ENCODE measurements at regions not wholly inside any gene's neighbourhood (a gene's known extent, or its start where the extent isn't known, plus 50 kb on each side); places are given as distances from the start of the nearest gene placed in this dataset.
"Not testable (repeated sequence)": the region's sequence is repeated elsewhere in the genome, so short reads cannot be mapped to it uniquely, and the experiment has no call there.

DNA sequence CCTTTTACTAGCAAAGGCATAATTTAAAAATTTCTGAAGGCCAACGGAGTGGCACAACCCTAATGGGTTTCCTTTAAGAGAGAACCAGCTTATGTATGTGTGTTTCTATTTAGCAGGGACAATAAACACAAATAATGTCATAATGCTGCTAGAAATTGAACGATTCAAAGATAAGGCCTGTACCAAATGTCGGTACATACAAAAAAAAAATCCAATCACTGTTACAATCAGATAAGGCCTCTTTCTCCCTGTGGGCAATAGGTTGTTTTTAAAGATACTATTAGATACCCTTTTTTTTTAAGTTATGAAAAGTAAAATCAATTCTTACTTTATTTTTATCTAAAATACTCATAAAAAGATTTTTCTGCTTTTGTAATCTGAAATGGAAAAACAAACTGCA lies 821.0 kb downstream of the PRELID2 start:
- Histone ChIP-seq H3K9me3 (ENCODE audit: severe bottlenecking) (no peaks in the 10 kb centered on the region), H3K4me3 (ENCODE audit: low read depth, low read length) (no peak overlapping the region), H3K36me3 (no peaks in the 10 kb centered on the region), H3K27ac (no peak overlapping the region), H3K27me3 (ENCODE audit: insufficient read depth, low read depth, severe bottlenecking) (no peaks in the 10 kb centered on the region)
- no peak for DNase-seq
- TF ChIP-seq CTCF (IDR thresholded peaks at IDR 0.05; ENCODE audit: low read depth, low read length), result no peak

DNA sequence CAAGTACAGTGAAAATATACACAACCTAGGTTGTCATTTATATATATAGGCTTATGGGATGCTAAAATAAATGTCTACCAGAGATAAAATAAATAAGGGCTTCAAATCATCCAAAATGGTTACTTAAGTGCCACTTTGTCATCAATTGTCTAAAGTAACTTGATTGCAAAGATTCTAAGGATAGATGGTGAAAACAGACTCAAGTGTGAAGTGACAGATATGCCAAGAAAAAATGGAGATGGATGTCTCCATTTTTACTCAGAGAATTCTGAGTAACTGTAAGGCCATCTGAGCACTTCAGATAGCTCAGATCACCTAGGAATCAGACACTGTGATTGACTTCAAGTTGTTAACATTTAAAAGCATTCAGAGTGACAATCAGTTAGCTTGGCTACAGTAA lies 824.3 kb downstream of the PRELID2 start:
- Histone ChIP-seq H3K4me3 (ENCODE audit: low read depth, low read length) (no peak overlapping the region), H3K27ac (no peak overlapping the region), H3K9me3 (ENCODE audit: severe bottlenecking) (no peaks in the 10 kb centered on the region), H3K27me3 (ENCODE audit: insufficient read depth, low read depth, severe bottlenecking) (no peaks in the 10 kb centered on the region), H3K36me3 (no peaks in the 10 kb centered on the region)
- no peak for TF ChIP-seq CTCF (IDR thresholded peaks at IDR 0.05; ENCODE audit: low read depth, low read length)
- DNase-seq, result no peak

- H3K36me3 ChIP-seq, result no peaks in the 10 kb centered on the region
- H3K9me3 ChIP-seq (ENCODE audit: severe bottlenecking), result no peaks in the 10 kb centered on the region
- no peak overlapping the region for H3K27ac ChIP-seq
- no peak for TF ChIP-seq CTCF (IDR thresholded peaks at IDR 0.05; ENCODE audit: low read depth, low read length)
- DNase-seq, result no peak
- H3K27me3 ChIP-seq (ENCODE audit: insufficient read depth, low read depth, severe bottlenecking), result no peaks in the 10 kb centered on the region
- H3K4me3 ChIP-seq (ENCODE audit: low read depth, low read length), result no peak overlapping the region
Observed at GRCh38 chr5:145008876-145009530, 826.1 kb downstream of the PRELID2 start.

DNA sequence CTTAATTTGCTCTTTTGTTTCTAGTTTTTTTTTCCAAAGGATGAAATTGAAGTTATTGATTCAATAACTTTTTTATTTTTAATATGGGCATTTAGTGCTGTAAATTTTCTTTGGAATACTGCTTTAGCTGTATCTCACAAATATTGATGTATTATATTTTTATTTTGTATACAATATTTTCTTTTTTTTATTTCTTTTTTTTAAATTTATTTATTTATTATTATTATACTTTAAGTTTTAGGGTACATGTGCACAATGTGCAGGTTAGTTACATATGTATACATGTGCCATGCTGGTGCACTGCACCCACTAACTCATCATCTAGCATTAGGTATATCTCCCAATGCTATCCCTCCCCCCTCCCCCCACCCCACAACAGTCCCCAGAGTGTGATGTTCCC lies 823.7 kb downstream of the KCTD16 start:
- H3K9me3 ChIP-seq (ENCODE audit: severe bottlenecking); DNase-seq; H3K4me3 ChIP-seq (ENCODE audit: low read depth, low read length); H3K27ac ChIP-seq; H3K36me3 ChIP-seq; H3K27me3 ChIP-seq (ENCODE audit: insufficient read depth, low read depth, severe bottlenecking): not testable (repeated sequence)

- no peaks in the 10 kb centered on the region for H3K36me3 ChIP-seq
- TF ChIP-seq CTCF (IDR thresholded peaks at IDR 0.05; ENCODE audit: low read depth, low read length), result no peak
- no peak overlapping the region for H3K4me3 ChIP-seq (ENCODE audit: low read depth, low read length)
- no peaks in the 10 kb centered on the region for H3K27me3 ChIP-seq (ENCODE audit: insufficient read depth, low read depth, severe bottlenecking)
- DNase-seq, result no peak
- H3K9me3 ChIP-seq (ENCODE audit: severe bottlenecking), result no peaks in the 10 kb centered on the region
- no peak overlapping the region for H3K27ac ChIP-seq
Observed at GRCh38 chr5:144983101-144983500, 812.4 kb downstream of the KCTD16 start.

- no peak for DNase-seq
- H3K27ac ChIP-seq, result no peak overlapping the region
- H3K9me3 ChIP-seq (ENCODE audit: severe bottlenecking), result no peaks in the 10 kb centered on the region
- H3K36me3 ChIP-seq, result no peaks in the 10 kb centered on the region
- H3K4me3 ChIP-seq (ENCODE audit: low read depth, low read length), result no peak overlapping the region
- no peaks in the 10 kb centered on the region for H3K27me3 ChIP-seq (ENCODE audit: insufficient read depth, low read depth, severe bottlenecking)
- no peak for TF ChIP-seq CTCF (IDR thresholded peaks at IDR 0.05; ENCODE audit: low read depth, low read length)
Observed at GRCh38 chr5:144979516-144980264, 809.0 kb downstream of the KCTD16 start.
